HFF-Myc (cell line): ENCODE measurements at regions not wholly inside any gene's neighbourhood (a gene's known extent, or its start where the extent isn't known, plus 50 kb on each side); places are given as distances from the start of the nearest gene placed in this dataset.

Experiments
- DNase-seq: peaks from one replicate; pipeline ENCODE4 v3.0.0-alpha.2; 2011; ENCODE audit warnings: low read depth; ENCODE audit errors: extremely low read depth
- H3K4me3 ChIP-seq: replicated peaks from 2 replicates; pipeline ENCODE4 v1.5.1; 2011; ENCODE audit warnings: low read depth, mild to moderate bottlenecking, control low read depth, low read length
- TF ChIP-seq, protein P1 (sequence below): IDR thresholded peaks from 2 replicates; pipeline ENCODE4 v1.5.1; 2012; ENCODE audit warnings: mild to moderate bottlenecking, low read depth, low read length, control low read depth; ENCODE audit errors: missing control alignments

DNA sequence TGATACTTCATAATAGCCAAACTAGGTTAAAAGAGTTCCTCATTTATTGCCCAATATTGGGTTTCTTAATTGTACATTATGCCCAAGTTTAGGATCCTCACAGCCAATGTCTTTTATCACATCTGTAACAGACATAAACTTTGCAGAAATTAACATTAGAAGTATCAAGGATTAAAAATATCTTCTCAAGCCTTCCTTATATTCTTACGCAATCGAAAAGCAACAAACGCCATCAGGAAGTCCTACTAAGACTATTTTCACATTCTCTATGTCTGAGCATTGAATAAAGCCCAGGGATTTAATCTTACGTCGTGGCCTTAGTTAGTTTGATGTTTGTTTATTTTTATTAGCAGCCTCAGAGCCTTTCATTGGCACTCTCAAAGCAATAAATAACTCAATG is 1660.4 kb upstream of the MIR17HG start:
- no peak for DNase-seq

DNA sequence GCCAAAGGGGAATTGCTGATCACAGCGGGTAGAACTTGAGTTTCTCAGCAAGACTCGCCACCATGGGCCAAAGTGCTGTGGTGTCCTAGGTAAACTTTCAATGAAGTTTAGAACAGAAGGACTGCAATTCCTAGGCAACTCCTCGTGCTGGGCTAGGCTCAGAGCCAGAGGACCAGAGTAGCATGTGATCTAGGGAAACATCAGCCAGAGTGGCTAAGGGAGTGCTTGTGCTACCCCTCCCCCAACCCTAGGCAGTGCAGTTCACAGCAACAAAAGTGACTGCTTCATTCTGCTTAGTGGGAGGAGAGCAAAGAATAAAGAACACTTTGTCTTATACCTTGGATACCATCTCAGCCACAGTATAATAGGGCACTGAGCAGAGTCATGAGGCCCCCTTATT is 1658.6 kb upstream of the MIR17HG start:
- TF ChIP-seq, protein P1, sequence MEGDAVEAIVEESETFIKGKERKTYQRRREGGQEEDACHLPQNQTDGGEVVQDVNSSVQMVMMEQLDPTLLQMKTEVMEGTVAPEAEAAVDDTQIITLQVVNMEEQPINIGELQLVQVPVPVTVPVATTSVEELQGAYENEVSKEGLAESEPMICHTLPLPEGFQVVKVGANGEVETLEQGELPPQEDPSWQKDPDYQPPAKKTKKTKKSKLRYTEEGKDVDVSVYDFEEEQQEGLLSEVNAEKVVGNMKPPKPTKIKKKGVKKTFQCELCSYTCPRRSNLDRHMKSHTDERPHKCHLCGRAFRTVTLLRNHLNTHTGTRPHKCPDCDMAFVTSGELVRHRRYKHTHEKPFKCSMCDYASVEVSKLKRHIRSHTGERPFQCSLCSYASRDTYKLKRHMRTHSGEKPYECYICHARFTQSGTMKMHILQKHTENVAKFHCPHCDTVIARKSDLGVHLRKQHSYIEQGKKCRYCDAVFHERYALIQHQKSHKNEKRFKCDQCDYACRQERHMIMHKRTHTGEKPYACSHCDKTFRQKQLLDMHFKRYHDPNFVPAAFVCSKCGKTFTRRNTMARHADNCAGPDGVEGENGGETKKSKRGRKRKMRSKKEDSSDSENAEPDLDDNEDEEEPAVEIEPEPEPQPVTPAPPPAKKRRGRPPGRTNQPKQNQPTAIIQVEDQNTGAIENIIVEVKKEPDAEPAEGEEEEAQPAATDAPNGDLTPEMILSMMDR = no peak
- H3K4me3 ChIP-seq = no peak overlapping the region
- DNase-seq = no peak

More for the DNA sequence above, 1660.4 kb upstream of the MIR17HG start:
- no peak overlapping the region for H3K4me3 ChIP-seq
- TF ChIP-seq, protein P1 = no peak

DNA sequence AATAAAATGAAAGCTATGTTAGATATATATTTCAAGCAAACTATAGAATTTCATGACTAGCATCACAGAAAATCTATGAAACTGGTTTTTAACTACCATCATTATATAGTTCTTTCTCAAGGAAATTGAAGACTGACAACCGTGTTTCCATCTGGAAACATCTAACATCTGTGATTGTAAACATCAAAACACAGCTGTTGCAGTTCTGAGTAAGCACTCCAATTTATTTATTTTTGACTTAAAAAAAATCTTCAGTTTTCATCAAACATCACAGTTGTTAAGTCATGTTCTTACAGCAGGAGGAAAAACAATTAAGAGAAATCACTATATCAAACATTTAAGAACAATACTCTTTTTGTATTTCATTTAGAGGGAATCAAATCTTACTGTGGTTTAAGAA is 1653.0 kb upstream of the MIR17HG start:
- no peak overlapping the region for H3K4me3 ChIP-seq
- TF ChIP-seq, protein P1 = no peak
- no peak for DNase-seq

DNA sequence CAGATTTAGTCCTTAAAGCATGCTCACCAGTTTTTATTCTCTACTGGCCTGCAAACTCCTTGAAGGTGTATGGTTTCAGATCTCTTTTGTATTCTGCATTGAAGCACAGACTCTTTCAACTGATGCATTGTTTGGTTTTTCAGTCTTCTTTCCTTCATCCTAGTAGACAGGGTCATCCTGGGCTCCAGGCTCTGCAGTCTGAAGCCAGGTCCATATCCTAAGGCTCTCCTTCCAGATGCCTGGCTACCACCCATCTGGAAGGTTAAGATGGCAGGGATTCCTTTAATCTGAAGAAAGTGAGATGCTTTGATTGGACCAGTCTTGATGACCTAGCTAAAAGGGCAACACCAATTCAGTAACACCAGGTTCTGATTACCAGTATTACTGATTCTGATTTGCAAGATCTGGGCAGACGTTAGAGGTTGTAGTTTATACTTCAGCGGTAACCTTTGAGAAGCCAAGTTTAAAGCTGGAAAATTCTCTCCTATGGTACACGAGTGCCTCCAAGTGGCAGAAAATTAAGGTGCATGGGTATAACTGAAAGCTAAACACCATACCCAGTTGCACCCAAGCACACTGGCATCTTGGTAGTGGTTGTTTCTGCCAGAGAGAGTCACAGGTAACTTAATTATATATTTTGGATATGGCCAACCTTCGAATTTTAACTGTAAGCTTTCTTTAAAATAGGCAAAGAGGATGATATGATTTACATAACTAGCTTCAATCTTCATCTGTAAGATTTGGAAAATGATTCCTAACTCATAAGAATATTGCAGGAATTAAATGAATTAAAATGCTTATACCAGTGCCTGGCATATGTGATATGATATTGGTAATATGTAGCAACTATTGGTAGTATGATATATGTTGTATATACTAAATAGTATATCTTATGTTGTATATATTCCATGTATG is 1651.9 kb upstream of the MIR17HG start:
- no peak overlapping the region for H3K4me3 ChIP-seq
- TF ChIP-seq, protein P1 = no peak
- no peak for DNase-seq

DNA sequence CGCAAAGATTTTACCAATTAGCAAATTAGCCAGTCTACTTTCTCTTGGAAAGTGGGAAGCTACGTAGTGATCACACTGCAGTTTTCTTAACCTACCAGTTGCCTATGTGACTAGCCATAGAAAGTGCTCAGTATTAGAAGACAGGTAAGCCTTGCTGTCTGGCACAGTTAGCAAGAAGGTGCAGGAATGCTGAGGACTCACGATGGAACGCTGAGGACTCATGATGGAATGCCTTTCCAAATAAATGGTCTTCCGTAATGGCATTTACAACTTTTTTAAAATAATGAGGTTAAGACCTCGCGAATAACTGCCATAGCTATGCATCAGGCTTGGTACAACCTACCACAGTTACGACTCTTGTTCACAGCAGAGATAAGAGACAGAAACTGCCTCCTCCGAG is 1645.6 kb upstream of the MIR17HG start:
- no peak overlapping the region for H3K4me3 ChIP-seq
- TF ChIP-seq, protein P1 = no peak
- no peak for DNase-seq

DNA sequence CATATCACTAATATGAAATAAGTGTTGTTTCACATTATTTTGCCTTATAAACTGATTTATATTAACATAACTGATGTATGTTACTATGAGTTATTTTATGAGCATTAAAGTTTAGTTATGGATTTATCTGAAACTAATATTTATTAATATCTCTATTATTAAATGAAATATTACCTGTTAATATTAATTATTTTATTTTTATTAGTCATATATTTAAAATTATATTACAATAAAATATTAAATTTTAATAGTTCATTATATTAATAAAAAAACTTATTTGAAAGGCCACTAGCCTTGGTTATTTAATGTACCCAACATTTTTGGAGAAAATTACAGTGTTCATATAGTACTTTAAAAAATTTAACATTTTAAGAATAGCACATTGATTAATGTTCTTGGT is 1643.4 kb upstream of the MIR17HG start:
- TF ChIP-seq, protein P1 = no peak

More for the DNA sequence above, 1643.4 kb upstream of the MIR17HG start:
- DNase-seq = no peak
- no peak overlapping the region for H3K4me3 ChIP-seq
